Ectodermal cell (in vitro differentiated cells): ENCODE measurements at regions not wholly inside any gene's neighbourhood (a gene's known extent, or its start where the extent isn't known, plus 50 kb on each side); places are given as distances from the start of the nearest gene placed in this dataset.

Experiments
- H3K27ac ChIP-seq: 2 replicates; pipeline ENCODE4 v1.7.0; 2013; ENCODE audit warnings: mild to moderate bottlenecking, low read depth, low read length; ENCODE audit not compliant: insufficient read depth, poor library complexity, severe bottlenecking
- H3K27me3 ChIP-seq: 2 replicates; pipeline ENCODE4 v1.7.0; 2013; ENCODE audit warnings: mild to moderate bottlenecking, low read length; ENCODE audit not compliant: insufficient read depth, control insufficient read depth, poor library complexity, severe bottlenecking
- H3K36me3 ChIP-seq: one replicate; pipeline ENCODE4 v1.7.0; 2013; ENCODE audit warnings: low read length; ENCODE audit not compliant: control insufficient read depth, insufficient read depth
- H3K4me1 ChIP-seq: one replicate; pipeline ENCODE4 v1.7.0; 2013; ENCODE audit warnings: low read length; ENCODE audit not compliant: control insufficient read depth, insufficient read depth
- H3K4me3 ChIP-seq: 2 replicates; pipeline ENCODE4 v1.7.0; 2013; ENCODE audit warnings: low read depth, low read length, control low read depth; ENCODE audit not compliant: insufficient read depth
- H3K9me3 ChIP-seq: 2 replicates; pipeline ENCODE4 v1.7.0; 2013; ENCODE audit warnings: mild to moderate bottlenecking, low read length, moderate library complexity; ENCODE audit not compliant: control insufficient read depth
- whole genome bisulfite sequencing, 2 experiments: methylation state at CpG; one replicate each; pipeline ENCODE4 v1.1.7; 2013; ENCODE audit warnings: missing lambda C conversion rate in 2 of 2; 5-methylcytosine and 5-hydroxymethylcytosine counted together

- Histone ChIP-seq H3K27ac (no peak overlapping the region), H3K27me3 (no peaks in the 10 kb centered on the region), H3K9me3 (no peaks in the 10 kb centered on the region), H3K4me3 (no peak overlapping the region), H3K36me3 (no peaks in the 10 kb centered on the region), H3K4me1 (peaks cover 39% of the 10 kb centered on the region)
- 57 to 62% methylated on average over 8 of the region's 8 CpGs for WGBS, 2 experiments
Observed at GRCh38 chr11:45369313-45369712, 83.2 kb upstream of the SYT13 start.

GRCh38 chr11:45368697-45369096 is 82.6 kb upstream of the SYT13 start:
- Histone ChIP-seq H3K27ac (no peak overlapping the region), H3K27me3 (no peaks in the 10 kb centered on the region), H3K4me3 (no peak overlapping the region), H3K9me3 (no peaks in the 10 kb centered on the region), H3K36me3 (no peaks in the 10 kb centered on the region), H3K4me1 (peaks cover 39% of the 10 kb centered on the region)
- 95 to 96% methylated on average over 5 of the region's 5 CpGs for WGBS, 2 experiments

- H3K27ac ChIP-seq, result no peak overlapping the region
- no peaks in the 10 kb centered on the region for H3K9me3 ChIP-seq
- no peaks in the 10 kb centered on the region for H3K27me3 ChIP-seq
- WGBS, 2 experiments, result 54 to 57% methylated on average over 7 of the region's 7 CpGs
- no peak overlapping the region for H3K4me3 ChIP-seq
- peaks cover 35% of the 10 kb centered on the region for H3K4me1 ChIP-seq
- no peaks in the 10 kb centered on the region for H3K36me3 ChIP-seq
Observed at GRCh38 chr11:45366619-45367190, 80.6 kb upstream of the SYT13 start.

GRCh38 chr11:45365961-45366618 is 79.9 kb upstream of the SYT13 start:
- 92 to 93% methylated on average over 16 of the region's 16 CpGs for WGBS, 2 experiments
- Histone ChIP-seq H3K27ac (no peak overlapping the region), H3K4me1 (peaks cover 28% of the 10 kb centered on the region), H3K9me3 (no peaks in the 10 kb centered on the region), H3K4me3 (no peak overlapping the region), H3K27me3 (no peaks in the 10 kb centered on the region), H3K36me3 (no peaks in the 10 kb centered on the region)

GRCh38 chr11:45362636-45363035 is 76.5 kb upstream of the SYT13 start:
- Histone ChIP-seq H3K4me3 (no peak overlapping the region), H3K27me3 (no peaks in the 10 kb centered on the region), H3K36me3 (no peaks in the 10 kb centered on the region), H3K9me3 (no peaks in the 10 kb centered on the region), H3K4me1 (peaks cover 13% of the 10 kb centered on the region), H3K27ac (no peak overlapping the region)
- 95 to 97% methylated on average over 3 of the region's 3 CpGs for WGBS, 2 experiments

GRCh38 chr11:45361551-45361950 is 75.4 kb upstream of the SYT13 start:
- H3K9me3 ChIP-seq, result no peaks in the 10 kb centered on the region
- no peak overlapping the region for H3K4me3 ChIP-seq
- no peaks in the 10 kb centered on the region for H3K27me3 ChIP-seq
- 89 to 94% methylated on average over 2 of the region's 2 CpGs for whole genome bisulfite sequencing, 2 experiments
- H3K36me3 ChIP-seq, result no peaks in the 10 kb centered on the region
- H3K27ac ChIP-seq, result no peak overlapping the region
- peaks cover 2% of the 10 kb centered on the region for H3K4me1 ChIP-seq

GRCh38 chr11:45355706-45356041 is 69.5 kb upstream of the SYT13 start:
- H3K27ac ChIP-seq, result peak overlapping the region; percentile 28
- WGBS, 2 experiments, result 26 to 34% methylated on average over 5 of the region's 5 CpGs
- H3K27me3 ChIP-seq, result no peaks in the 10 kb centered on the region
- H3K9me3 ChIP-seq, result no peaks in the 10 kb centered on the region
- no peaks in the 10 kb centered on the region for H3K36me3 ChIP-seq
- peak overlapping the region; percentile 65 for H3K4me3 ChIP-seq
- H3K4me1 ChIP-seq, result peaks cover 14% of the 10 kb centered on the region

GRCh38 chr11:45354976-45355705 is 69.0 kb upstream of the SYT13 start:
- Histone ChIP-seq H3K36me3 (no peaks in the 10 kb centered on the region), H3K4me1 (peaks cover 14% of the 10 kb centered on the region), H3K4me3 (peak overlapping the region; percentile 65), H3K9me3 (no peaks in the 10 kb centered on the region), H3K27me3 (no peaks in the 10 kb centered on the region), H3K27ac (peak overlapping the region; percentile 28)
- 3% methylated on average over 30 of the region's 30 CpGs for WGBS, 2 experiments

- no peak overlapping the region for H3K4me3 ChIP-seq
- peaks cover 24% of the 10 kb centered on the region for H3K4me1 ChIP-seq
- no peak overlapping the region for H3K27ac ChIP-seq
- H3K36me3 ChIP-seq, result no peaks in the 10 kb centered on the region
- no peaks in the 10 kb centered on the region for H3K9me3 ChIP-seq
- 94 to 96% methylated on average over 1 of the region's 1 CpG for WGBS, 2 experiments
- no peaks in the 10 kb centered on the region for H3K27me3 ChIP-seq
Observed at GRCh38 chr11:45348729-45349128, 62.6 kb upstream of the SYT13 start.

- 45 to 46% methylated on average over 10 to 12 of the region's 12 CpGs for WGBS, 2 experiments
- Histone ChIP-seq H3K4me3 (no peak overlapping the region), H3K4me1 (peaks cover 24% of the 10 kb centered on the region), H3K36me3 (no peaks in the 10 kb centered on the region), H3K27me3 (no peaks in the 10 kb centered on the region), H3K27ac (peak overlapping the region; percentile 81), H3K9me3 (no peaks in the 10 kb centered on the region)
Observed at GRCh38 chr11:45347348-45348082, 61.4 kb upstream of the SYT13 start.
